NB4 (cell line): ENCODE measurements at regions not wholly inside any gene's neighbourhood (a gene's known extent, or its start where the extent isn't known, plus 50 kb on each side); places are given as distances from the start of the nearest gene placed in this dataset.

ENCODE experiments used
- DNase-seq: peaks from one replicate; pipeline ENCODE4 v3.0.0; 2010; ENCODE audit warnings: low read depth
- H3K4me3 ChIP-seq: one replicate; pipeline ENCODE4 v1.5.1; 2011; ENCODE audit warnings: mild to moderate bottlenecking, low read depth, low read length, moderate library complexity
- MYC ChIP-seq: IDR thresholded peaks from 2 replicates; pipeline ENCODE4 v1.6.1; 2011; ENCODE audit warnings: low read depth, low read length
- POLR2A ChIP-seq: IDR thresholded peaks from 2 replicates; pipeline ENCODE4 v1.6.1; 2011; ENCODE audit warnings: mild to moderate bottlenecking; ENCODE audit not compliant: insufficient read length; ENCODE audit errors: extremely low read depth
- TF ChIP-seq, protein P1 (sequence below): IDR thresholded peaks from one replicate; pipeline ENCODE4 v1.5.1; 2012; ENCODE audit warnings: low read depth, low read length
- TF ChIP-seq, protein P2 (sequence below): IDR thresholded peaks from 2 replicates; pipeline ENCODE4 v1.6.1; 2011; ENCODE audit warnings: low read depth, low read length

DNA sequence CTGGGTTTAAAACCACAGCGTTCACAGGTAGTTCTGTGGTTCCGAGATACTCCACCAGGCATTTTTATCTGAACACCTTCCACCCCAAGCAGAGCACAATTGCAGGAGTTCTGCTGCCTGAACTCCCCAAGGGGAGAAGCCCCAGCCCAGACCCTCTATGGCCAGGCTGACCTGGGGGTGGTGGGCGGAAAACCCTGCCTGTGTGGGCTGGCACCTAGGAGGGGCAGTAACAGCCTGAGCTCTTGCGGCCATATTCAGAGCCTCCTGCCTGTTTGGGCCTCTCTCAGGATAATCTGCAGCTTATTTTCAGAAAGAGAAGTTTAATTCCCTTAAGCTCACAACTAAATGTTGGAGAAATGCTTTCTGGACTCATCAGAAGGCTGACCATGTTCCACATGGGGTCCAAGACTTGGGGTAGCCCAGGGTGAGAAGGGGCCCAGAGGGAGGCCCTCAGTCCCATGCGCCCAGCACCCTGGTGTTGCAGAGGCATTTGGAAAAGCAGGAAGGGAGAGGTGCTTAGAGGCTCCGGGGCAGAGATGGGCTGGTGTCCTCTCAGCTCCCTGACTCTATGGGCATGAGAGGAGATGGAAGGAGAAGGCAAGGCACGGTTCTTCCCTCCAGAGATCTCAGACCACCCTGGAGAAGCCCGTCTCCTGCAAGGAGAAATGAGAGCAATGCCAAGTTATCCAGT lies 195.6 kb upstream of the TPM1 start:
- no peak for DNase-seq
- TF ChIP-seq, protein P1, sequence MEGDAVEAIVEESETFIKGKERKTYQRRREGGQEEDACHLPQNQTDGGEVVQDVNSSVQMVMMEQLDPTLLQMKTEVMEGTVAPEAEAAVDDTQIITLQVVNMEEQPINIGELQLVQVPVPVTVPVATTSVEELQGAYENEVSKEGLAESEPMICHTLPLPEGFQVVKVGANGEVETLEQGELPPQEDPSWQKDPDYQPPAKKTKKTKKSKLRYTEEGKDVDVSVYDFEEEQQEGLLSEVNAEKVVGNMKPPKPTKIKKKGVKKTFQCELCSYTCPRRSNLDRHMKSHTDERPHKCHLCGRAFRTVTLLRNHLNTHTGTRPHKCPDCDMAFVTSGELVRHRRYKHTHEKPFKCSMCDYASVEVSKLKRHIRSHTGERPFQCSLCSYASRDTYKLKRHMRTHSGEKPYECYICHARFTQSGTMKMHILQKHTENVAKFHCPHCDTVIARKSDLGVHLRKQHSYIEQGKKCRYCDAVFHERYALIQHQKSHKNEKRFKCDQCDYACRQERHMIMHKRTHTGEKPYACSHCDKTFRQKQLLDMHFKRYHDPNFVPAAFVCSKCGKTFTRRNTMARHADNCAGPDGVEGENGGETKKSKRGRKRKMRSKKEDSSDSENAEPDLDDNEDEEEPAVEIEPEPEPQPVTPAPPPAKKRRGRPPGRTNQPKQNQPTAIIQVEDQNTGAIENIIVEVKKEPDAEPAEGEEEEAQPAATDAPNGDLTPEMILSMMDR, result no peak
- TF ChIP-seq, protein P2, sequence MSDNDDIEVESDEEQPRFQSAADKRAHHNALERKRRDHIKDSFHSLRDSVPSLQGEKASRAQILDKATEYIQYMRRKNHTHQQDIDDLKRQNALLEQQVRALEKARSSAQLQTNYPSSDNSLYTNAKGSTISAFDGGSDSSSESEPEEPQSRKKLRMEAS, result no peak
- TF ChIP-seq MYC, result no peak
- TF ChIP-seq POLR2A, result no peak
- no peak overlapping the region for H3K4me3 ChIP-seq

DNA sequence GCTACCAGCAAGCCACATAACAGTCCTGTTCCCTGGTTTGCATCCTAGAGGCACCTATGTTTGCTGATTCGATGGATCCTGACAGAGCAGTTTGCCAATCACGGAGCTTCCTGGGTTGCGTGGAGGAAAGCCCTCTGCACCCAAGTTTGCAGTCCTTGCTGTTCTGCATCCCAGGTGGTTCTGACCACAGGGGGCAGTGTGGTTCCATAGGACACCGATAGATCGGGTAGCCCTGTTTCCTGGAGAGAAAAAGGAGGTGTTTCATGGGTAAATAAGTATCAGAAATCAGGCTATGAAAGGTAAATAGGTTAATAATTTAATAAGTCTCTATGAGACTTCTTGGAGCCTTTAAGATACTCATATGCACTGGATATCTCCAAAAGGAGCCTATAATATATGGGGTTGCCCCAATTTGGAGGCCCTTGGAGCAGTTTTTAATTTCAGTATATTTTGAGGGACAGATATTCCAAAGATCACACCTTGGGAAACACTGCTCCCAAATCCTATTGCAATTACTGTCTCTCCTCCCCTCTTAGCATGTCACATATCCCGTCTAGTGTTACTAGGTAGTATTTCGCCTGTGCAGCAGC lies 194.6 kb upstream of the TPM1 start:
- peak; percentile 64 for DNase-seq
- no peak overlapping the region for H3K4me3 ChIP-seq
- TF ChIP-seq, protein P1, result peak; percentile 65
- no peak for TF ChIP-seq MYC
- TF ChIP-seq, protein P2, result 0 out of 2 replicates have a peak, but pooled peaks have one; percentile 3
- no peak for TF ChIP-seq POLR2A

DNA sequence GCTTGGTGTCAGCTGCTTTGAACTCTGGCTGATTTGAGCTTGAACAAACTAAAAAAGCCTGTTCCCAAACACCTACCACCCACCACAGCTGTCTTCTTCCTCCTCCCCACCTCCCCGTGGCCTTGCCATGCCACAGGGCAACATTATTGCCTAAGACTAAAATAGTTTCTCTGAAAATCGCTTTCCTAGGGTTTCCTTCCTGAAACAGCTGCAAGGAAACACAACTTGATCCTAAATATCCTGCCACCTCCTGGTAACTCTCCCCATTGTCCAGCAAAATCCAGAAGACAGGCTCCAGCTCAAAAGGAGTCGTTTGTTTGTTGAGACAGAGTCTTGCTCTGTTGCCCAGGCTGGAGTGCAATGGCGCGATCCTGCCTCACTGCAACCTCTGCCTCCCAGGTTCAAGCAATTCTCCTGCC lies 193.9 kb upstream of the TPM1 start:
- DNase-seq, result no peak
- TF ChIP-seq POLR2A (no peak), MYC (no peak)
- TF ChIP-seq, protein P2, result no peak
- TF ChIP-seq, protein P1, result no peak
- H3K4me3 ChIP-seq, result no peak overlapping the region

DNA sequence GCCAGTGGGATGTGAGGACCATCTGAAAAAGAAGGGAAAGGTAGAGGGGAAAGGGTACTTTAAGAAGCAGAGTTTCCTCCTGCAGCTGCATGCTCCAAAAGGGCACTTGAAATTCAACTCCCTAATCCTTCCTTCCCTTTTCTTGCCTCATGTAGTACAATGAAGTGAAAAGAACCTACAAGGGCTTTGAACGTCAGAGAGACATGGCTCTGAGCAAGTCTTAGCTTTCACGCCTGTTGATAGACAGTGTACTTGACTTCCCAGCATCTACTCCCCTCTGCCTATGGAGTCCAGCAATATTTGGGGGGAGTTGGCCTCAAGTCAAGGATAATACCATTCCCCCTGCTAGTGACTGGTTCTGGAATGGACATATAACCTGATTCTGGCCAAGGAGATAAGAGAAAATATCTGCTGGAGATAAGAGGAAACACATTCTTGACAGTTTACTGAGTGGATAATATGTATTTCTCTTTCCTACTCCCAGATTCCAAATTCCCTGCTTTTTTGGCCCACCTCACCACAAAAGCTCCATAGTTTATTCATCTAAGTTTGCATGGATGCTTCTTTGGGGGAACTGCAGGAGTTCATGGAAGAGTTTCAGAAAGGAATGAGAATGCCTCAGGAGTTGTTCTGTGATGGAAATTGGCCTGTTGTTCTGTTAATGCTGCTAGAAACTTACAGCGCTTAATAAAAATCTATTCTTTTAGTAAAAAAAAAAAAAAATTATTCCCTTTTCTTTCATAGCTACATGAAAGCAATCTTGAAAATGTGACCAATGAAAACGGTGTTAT lies 193.0 kb upstream of the TPM1 start:
- TF ChIP-seq, protein P2, result no peak
- TF ChIP-seq POLR2A (no peak), MYC (no peak)
- no peak for DNase-seq
- H3K4me3 ChIP-seq, result no peak overlapping the region

DNA sequence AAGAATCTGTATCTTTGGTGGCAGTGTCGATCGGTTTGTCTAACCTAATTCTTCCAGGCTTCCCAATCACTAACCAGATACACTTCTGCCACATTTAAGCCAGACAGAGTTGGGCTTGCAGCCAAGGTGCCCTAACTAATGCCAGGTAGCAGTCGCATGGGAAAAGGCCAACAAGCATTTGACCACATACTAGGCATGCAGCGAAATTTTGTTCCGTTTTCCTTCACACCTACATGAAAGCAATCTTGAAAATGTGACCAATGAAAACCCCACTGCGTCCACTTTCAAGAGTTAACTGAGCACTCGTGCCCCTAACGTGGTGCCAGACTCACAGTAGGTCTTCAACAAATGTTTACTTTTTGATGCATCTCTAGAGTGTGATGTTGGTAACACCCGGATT lies 192.2 kb upstream of the TPM1 start:
- TF ChIP-seq POLR2A (no peak), MYC (no peak)
- TF ChIP-seq, protein P2, result no peak
- TF ChIP-seq, protein P1, result no peak
- no peak for DNase-seq
- H3K4me3 ChIP-seq, result no peak overlapping the region

DNA sequence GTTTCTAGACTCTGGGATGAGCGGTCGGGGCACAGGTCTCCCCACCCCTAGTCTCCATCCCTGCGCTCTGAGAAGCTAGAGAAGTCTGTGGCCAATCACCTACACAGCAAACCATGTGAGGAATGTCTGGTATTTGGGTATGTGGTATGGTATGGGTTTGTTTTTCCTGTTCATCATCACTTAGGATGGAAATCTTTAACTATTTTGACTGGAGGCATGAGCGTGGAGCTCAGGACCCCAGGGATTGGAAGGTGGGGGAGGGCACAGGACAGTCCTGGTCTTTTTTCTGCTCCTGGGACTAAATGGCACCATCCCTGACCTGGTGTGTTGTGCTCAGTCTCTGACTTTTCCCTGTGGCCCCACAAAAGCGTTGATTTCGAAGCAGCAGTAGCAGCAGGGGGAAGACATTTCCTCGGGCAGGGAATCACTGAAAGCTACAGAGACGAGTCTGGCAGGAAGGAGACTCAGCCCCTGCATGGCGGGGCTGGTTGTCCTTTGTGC lies 191.7 kb upstream of the TPM1 start:
- DNase-seq, result no peak
- TF ChIP-seq POLR2A (no peak), MYC (no peak)
- TF ChIP-seq, protein P1, result no peak
- TF ChIP-seq, protein P2, result no peak
- H3K4me3 ChIP-seq, result no peak overlapping the region
